Fibroblast of skin of left biceps (primary cell): ENCODE measurements at regions not wholly inside any gene's neighbourhood (a gene's known extent, or its start where the extent isn't known, plus 50 kb on each side); places are given as distances from the start of the nearest gene placed in this dataset.

ENCODE experiments used
- DNase-seq, 2 experiments: peaks; one replicate each; pipeline ENCODE4 v3.0.0-alpha.2; 2013; ENCODE audit warnings: low read depth in 2 of 2

- DNase-seq = no peak
These were observed 57.2 kb upstream of the GPR6 start for GRCh38 chr6:109920911-109921310.

GRCh38 chr6:109922851-109923250 is 55.3 kb upstream of the GPR6 start:
- no peak for DNase-seq

GRCh38 chr6:109925075-109925474 is 53.0 kb upstream of the GPR6 start:
- DNase-seq = peak in 1 of 2 experiments; percentile 0

GRCh38 chr6:109927052-109927451 is 51.1 kb upstream of the GPR6 start:
- DNase-seq = no peak
